BE2C (cell line): ENCODE measurements at regions not wholly inside any gene's neighbourhood (a gene's known extent, or its start where the extent isn't known, plus 50 kb on each side); places are given as distances from the start of the nearest gene placed in this dataset.

Experiments
- DNase-seq: peaks from one replicate; pipeline ENCODE4 v3.0.0-alpha.2; 2020
- H3K27me3 ChIP-seq: fragments of 250-450 bp; sonication (Bioruptor Pico); 2 replicates; pipeline ENCODE4 v1.5.1; 2020; ENCODE audit warnings: mild to moderate bottlenecking
- H3K36me3 ChIP-seq: fragments of 250-450 bp; sonication (Bioruptor Pico); 2 replicates; pipeline ENCODE4 v1.5.1; 2020; ENCODE audit warnings: mild to moderate bottlenecking
- H3K4me1 ChIP-seq: fragments of 250-450 bp; sonication (Bioruptor Pico); 2 replicates; pipeline ENCODE4 v1.5.1; 2020
- H3K4me3 ChIP-seq: 2 replicates; pipeline ENCODE4 v1.5.1; 2011; ENCODE audit warnings: low read depth, low read length
- H3K9me3 ChIP-seq: fragments of 250-450 bp; sonication (Bioruptor Pico); 2 replicates; pipeline ENCODE4 v1.5.1; 2020
- CTCF ChIP-seq: IDR thresholded peaks from 2 replicates; pipeline ENCODE4 v1.5.1; 2012; ENCODE audit warnings: mild to moderate bottlenecking, low read depth, low read length

- H3K4me3 ChIP-seq, result no peak overlapping the region
Observed at GRCh38 chr10:62919776-62920175, 103.6 kb upstream of the EGR2 start.

GRCh38 chr10:62917475-62918238 lies 101.5 kb upstream of the EGR2 start:
- no peak for TF ChIP-seq CTCF
- Histone ChIP-seq H3K4me1 (no peaks in the 10 kb centered on the region), H3K4me3 (no peak overlapping the region), H3K27me3 (no peaks in the 10 kb centered on the region), H3K9me3 (no peaks in the 10 kb centered on the region), H3K36me3 (no peaks in the 10 kb centered on the region)
- no peak for DNase-seq

More at GRCh38 chr10:62919776-62920175, 103.6 kb upstream of the EGR2 start:
- Histone ChIP-seq H3K4me1 (no peaks in the 10 kb centered on the region), H3K36me3 (no peaks in the 10 kb centered on the region), H3K9me3 (no peaks in the 10 kb centered on the region), H3K27me3 (no peaks in the 10 kb centered on the region)
- no peak for TF ChIP-seq CTCF
- no peak for DNase-seq

GRCh38 chr10:62916141-62916603 lies 100.0 kb upstream of the EGR2 start:
- no peak for TF ChIP-seq CTCF
- no peaks in the 10 kb centered on the region for H3K27me3 ChIP-seq
- no peaks in the 10 kb centered on the region for H3K4me1 ChIP-seq
- no peaks in the 10 kb centered on the region for H3K36me3 ChIP-seq
- no peak for DNase-seq
- H3K4me3 ChIP-seq, result no peak overlapping the region
- H3K9me3 ChIP-seq, result no peaks in the 10 kb centered on the region

GRCh38 chr10:62915158-62915557 lies 99.0 kb upstream of the EGR2 start:
- no peaks in the 10 kb centered on the region for H3K27me3 ChIP-seq
- no peak for DNase-seq
- H3K36me3 ChIP-seq, result no peaks in the 10 kb centered on the region
- H3K4me3 ChIP-seq, result no peak overlapping the region
- no peaks in the 10 kb centered on the region for H3K4me1 ChIP-seq
- TF ChIP-seq CTCF, result no peak
- H3K9me3 ChIP-seq, result no peaks in the 10 kb centered on the region

GRCh38 chr10:62912086-62912485 lies 95.9 kb upstream of the EGR2 start:
- Histone ChIP-seq H3K36me3 (no peaks in the 10 kb centered on the region), H3K4me1 (no peaks in the 10 kb centered on the region), H3K9me3 (no peaks in the 10 kb centered on the region), H3K27me3 (no peaks in the 10 kb centered on the region), H3K4me3 (no peak overlapping the region)
- DNase-seq, result no peak
- TF ChIP-seq CTCF, result no peak

- no peaks in the 10 kb centered on the region for H3K4me1 ChIP-seq
Observed at GRCh38 chr10:62911210-62911963, 95.2 kb upstream of the EGR2 start.

More at GRCh38 chr10:62911210-62911963, 95.2 kb upstream of the EGR2 start:
- DNase-seq, result no peak
- TF ChIP-seq CTCF, result no peak
- H3K36me3 ChIP-seq, result no peaks in the 10 kb centered on the region
- no peaks in the 10 kb centered on the region for H3K27me3 ChIP-seq
- no peaks in the 10 kb centered on the region for H3K9me3 ChIP-seq
- H3K4me3 ChIP-seq, result no peak overlapping the region
